Caco-2 (cell line): ENCODE measurements at regions not wholly inside any gene's neighbourhood (a gene's known extent, or its start where the extent isn't known, plus 50 kb on each side); places are given as distances from the start of the nearest gene placed in this dataset.

Source experiments
- BruUV-seq: library from RNA; stranded (reverse); fragments of 400-500 nt; replicated peaks from 2 replicates; lab custom pipeline; 2021; lab: Mats Ljungman, UMichigan
- CTCF ChIA-PET: fragments of 300-600 bp; sonication (Branson Sonifier 250); formaldehyde crosslinking; loops from one replicate; lab custom pipeline; 2022; ENCODE audit warnings: antibody characterized with exemption; lab: Charles Lee
- POLR2A ChIA-PET: fragments of 300-600 bp; sonication (Branson Sonifier 250); formaldehyde crosslinking; loops from one replicate; lab custom pipeline; 2022; ENCODE audit warnings: antibody characterized with exemption; lab: Charles Lee
- DNase-seq, 2 experiments: peaks; one replicate each; pipeline versions ENCODE4 v3.0.0 to v3.0.0-alpha.2; 2020 to 2022
- H3K27me3 ChIP-seq: replicated peaks from 2 replicates; pipeline ENCODE4 v1.6.0; 2011; ENCODE audit warnings: low read length; ENCODE audit not compliant: control insufficient read depth, insufficient read depth
- H3K36me3 ChIP-seq: 2 replicates; pipeline ENCODE4 v1.5.1; 2011; ENCODE audit warnings: low read length; ENCODE audit not compliant: control insufficient read depth, insufficient read depth
- H3K4me1 ChIP-seq: fragments of 250-450 bp; sonication (Bioruptor Pico); 2 replicates; pipeline ENCODE4 v1.5.1; 2020; ENCODE audit warnings: mild to moderate bottlenecking
- H3K4me3 ChIP-seq: 2 replicates; pipeline ENCODE4 v1.5.1; 2011; ENCODE audit warnings: low read depth, mild to moderate bottlenecking, control low read depth, low read length
- H3K9me3 ChIP-seq: fragments of 250-450 bp; sonication (Bioruptor Pico); 2 replicates; pipeline ENCODE4 v1.5.1; 2020; ENCODE audit warnings: mild to moderate bottlenecking, moderate library complexity
- H3K27ac Mint-ChIP-seq: one replicate; pipeline ENCODE4 v1.8.0; 2022; ENCODE audit warnings: mixed read lengths; ENCODE audit not compliant: unreplicated experiment
- H3K27me3 Mint-ChIP-seq: one replicate; pipeline ENCODE4 v1.8.0; 2022; ENCODE audit warnings: mixed read lengths; ENCODE audit not compliant: insufficient read depth, unreplicated experiment
- H3K36me3 Mint-ChIP-seq: one replicate; pipeline ENCODE4 v1.8.0; 2022; ENCODE audit warnings: mild to moderate bottlenecking, mixed read lengths; ENCODE audit not compliant: insufficient read depth, unreplicated experiment
- H3K4me1 Mint-ChIP-seq: one replicate; pipeline ENCODE4 v1.8.0; 2022; ENCODE audit warnings: low read depth, mixed read lengths; ENCODE audit not compliant: unreplicated experiment
- H3K4me3 Mint-ChIP-seq: one replicate; pipeline ENCODE4 v1.8.0; 2022; ENCODE audit warnings: mild to moderate bottlenecking, moderate library complexity, mixed read lengths; ENCODE audit not compliant: unreplicated experiment
- H3K9me3 Mint-ChIP-seq: one replicate; pipeline ENCODE4 v1.8.0; 2022; ENCODE audit warnings: mixed read lengths; ENCODE audit not compliant: unreplicated experiment
- CTCF ChIP-seq, 2 experiments: fragments of 200-600 bp in 1 of 2; IDR thresholded peaks; 1 replicate in 1 of 2; 2 replicates in 1 of 2; pipeline versions ENCODE4 v1.5.1 to v1.8.0; 2011 to 2022; ENCODE audit warnings: antibody characterized with exemption in 1 of 2, control low read depth in 1 of 2, inconsistent platforms in 1 of 2, low read depth in 1 of 2, low read length in 1 of 2, mild to moderate bottlenecking in 1 of 2, moderate library complexity in 1 of 2; ENCODE audit not compliant: insufficient read depth in 1 of 2, severe bottlenecking in 1 of 2, unreplicated experiment in 1 of 2
- intact Hi-C: fragments of 100-400 bp; cut with micrococcal nuclease; formaldehyde crosslinking; loops from one replicate; pipeline ENCODE4 v1.10.0; 2022; ENCODE audit not compliant: unreplicated experiment

- peaks cover 6% of the 10 kb centered on the region for H3K4me1 Mint-ChIP-seq
- no peak overlapping the region for H3K4me3 Mint-ChIP-seq
- no peak overlapping the region for H3K27ac Mint-ChIP-seq
- no peak overlapping the region for H3K4me3 ChIP-seq
- H3K4me1 ChIP-seq, result no peaks in the 10 kb centered on the region
- ChIA-PET POLR2A (no interaction called here), CTCF (no interaction called here)
- intact Hi-C loops, result no loop called here
- H3K9me3 Mint-ChIP-seq, result peaks cover 16% of the 10 kb centered on the region
- TF ChIP-seq CTCF (IDR thresholded peaks at IDR 0.05; ENCODE audit: insufficient read depth in 1 of 2, low read depth in 1 of 2, low read length in 1 of 2, severe bottlenecking in 1 of 2, unreplicated experiment in 1 of 2), result no peak
- no peaks in the 10 kb centered on the region for H3K36me3 Mint-ChIP-seq
- no peaks in the 10 kb centered on the region for H3K36me3 ChIP-seq
- no peak for DNase-seq
- H3K9me3 ChIP-seq, result no peaks in the 10 kb centered on the region
- no peaks in the 10 kb centered on the region for H3K27me3 ChIP-seq
- BruUV-seq, result no TSS peak
- H3K27me3 Mint-ChIP-seq, result no peaks in the 10 kb centered on the region
Observed at GRCh38 chr12:30462249-30462648, 233.4 kb downstream of the IPO8 start.

- no peak overlapping the region for H3K27ac Mint-ChIP-seq
- Histone ChIP-seq H3K27me3 (no peaks in the 10 kb centered on the region), H3K9me3 (no peaks in the 10 kb centered on the region), H3K4me1 (no peaks in the 10 kb centered on the region), H3K4me3 (no peak overlapping the region), H3K36me3 (no peaks in the 10 kb centered on the region)
- H3K4me1 Mint-ChIP-seq, result peaks cover 6% of the 10 kb centered on the region
- H3K9me3 Mint-ChIP-seq, result peaks cover 17% of the 10 kb centered on the region
- DNase-seq, result no peak
- intact Hi-C loops, result no loop called here
- BruUV-seq, result no TSS peak
- ChIA-PET POLR2A (no interaction called here), CTCF (interaction anchor here (0.6 kb wide), 1 partner anchor 919 kb away, joined by 3 read pairs; no protein-coding TSS in a partner anchor)
- H3K36me3 Mint-ChIP-seq, result no peaks in the 10 kb centered on the region
- no peaks in the 10 kb centered on the region for H3K27me3 Mint-ChIP-seq
- no peak for TF ChIP-seq CTCF (IDR thresholded peaks at IDR 0.05; ENCODE audit: insufficient read depth in 1 of 2, low read depth in 1 of 2, low read length in 1 of 2, severe bottlenecking in 1 of 2, unreplicated experiment in 1 of 2)
- H3K4me3 Mint-ChIP-seq, result no peak overlapping the region
Observed at GRCh38 chr12:30461026-30461615, 234.5 kb downstream of the IPO8 start.

GRCh38 chr12:30458453-30458852 lies 237.2 kb downstream of the IPO8 start:
- Histone ChIP-seq H3K4me1 (no peaks in the 10 kb centered on the region), H3K9me3 (no peaks in the 10 kb centered on the region), H3K36me3 (no peaks in the 10 kb centered on the region), H3K4me3 (no peak overlapping the region), H3K27me3 (no peaks in the 10 kb centered on the region)
- no peak overlapping the region for H3K4me3 Mint-ChIP-seq
- CTCF ChIA-PET, result interaction anchor here (1.7 kb wide), 1 partner anchor 18 kb away, joined by 6 read pairs; no protein-coding TSS in a partner anchor
- peaks cover 6% of the 10 kb centered on the region for H3K4me1 Mint-ChIP-seq
- H3K27me3 Mint-ChIP-seq, result no peaks in the 10 kb centered on the region
- peaks cover 17% of the 10 kb centered on the region for H3K9me3 Mint-ChIP-seq
- POLR2A ChIA-PET, result no interaction called here
- no peaks in the 10 kb centered on the region for H3K36me3 Mint-ChIP-seq
- no peak for TF ChIP-seq CTCF (IDR thresholded peaks at IDR 0.05; ENCODE audit: insufficient read depth in 1 of 2, low read depth in 1 of 2, low read length in 1 of 2, severe bottlenecking in 1 of 2, unreplicated experiment in 1 of 2)
- no peak for DNase-seq
- intact Hi-C loops, result no loop called here
- BruUV-seq, result no TSS peak
- H3K27ac Mint-ChIP-seq, result no peak overlapping the region
